Endothelial cell of umbilical vein (primary cell): ENCODE measurements at regions not wholly inside any gene's neighbourhood (a gene's known extent, or its start where the extent isn't known, plus 50 kb on each side); places are given as distances from the start of the nearest gene placed in this dataset.

Experiments
- BruUV-seq: library from RNA; stranded (reverse); fragments of 400-500 nt; replicated peaks from 2 replicates; lab custom pipeline; 2021; lab: Mats Ljungman, UMichigan
- CTCF ChIA-PET: fragments of 300-600, 350-600 bp; sonication (Branson Sonifier 250); formaldehyde crosslinking; loops from one replicate; lab custom pipeline; 2021; ENCODE audit warnings: antibody characterized with exemption, inconsistent platforms; lab: Charles Lee
- POLR2A ChIA-PET: fragments of 300-600, 350-600 bp; sonication (Branson Sonifier 250); formaldehyde crosslinking; loops from one replicate; lab custom pipeline; 2021; ENCODE audit warnings: antibody characterized with exemption, inconsistent platforms; lab: Charles Lee
- DNase-seq: peaks from one replicate; pipeline ENCODE4 v3.0.0-alpha.2; 2011; ENCODE audit warnings: low read depth, low spot score
- FAIRE-seq: peaks from 2 replicates; lab custom pipeline; 2011; peaks lifted over from hg19 to GRCh38; lab: Jason Lieb, UNC
- H2AFZ ChIP-seq: 2 replicates; pipeline ENCODE4 v1.6.0; 2012; ENCODE audit warnings: low read depth, low read length, control low read depth, inconsistent platforms
- H3K27ac ChIP-seq: 2 replicates; pipeline ENCODE4 v1.5.1; 2011; ENCODE audit warnings: low read depth, mild to moderate bottlenecking, control low read depth, low read length, moderate library complexity; ENCODE audit not compliant: insufficient read depth
- H3K27me3 ChIP-seq, 2 experiments: 2 replicates each; pipeline versions ENCODE4 v1.6.0 to v1.6.1; 2011; ENCODE audit warnings: low read length in 2 of 2, mixed read lengths in 1 of 2; ENCODE audit not compliant: control insufficient read depth in 2 of 2, insufficient read depth in 2 of 2
- H3K36me3 ChIP-seq, 2 experiments: 2 replicates in 1 of 2; 3 replicates in 1 of 2; pipeline ENCODE4 v1.5.1; 2011; ENCODE audit warnings: low read length in 2 of 2, mild to moderate bottlenecking in 1 of 2, moderate library complexity in 1 of 2; ENCODE audit not compliant: control insufficient read depth in 2 of 2, insufficient read depth in 2 of 2; ENCODE audit errors: extremely low read depth in 1 of 2
- H3K4me1 ChIP-seq: 3 replicates; pipeline ENCODE4 v1.5.1; 2011; ENCODE audit warnings: mild to moderate bottlenecking, low read length; ENCODE audit not compliant: control insufficient read depth, insufficient read depth; ENCODE audit errors: extremely low read depth
- H3K4me2 ChIP-seq: 2 replicates; pipeline ENCODE4 v1.6.1; 2011; ENCODE audit warnings: low read length, control low read depth, mixed read lengths; ENCODE audit not compliant: insufficient read depth
- H3K4me3 ChIP-seq, 3 experiments: fragments of 200-600 bp in 1 of 3; sonication (generic), shearing (Covaris generic) in 1 of 3; replicated peaks in 1 of 3; 2 replicates each; pipeline ENCODE4 v1.5.1; 2011 to 2016; ENCODE audit warnings: control low read depth in 3 of 3, low read length in 3 of 3, mild to moderate bottlenecking in 2 of 3, inconsistent platforms in 1 of 3, low read depth in 1 of 3, moderate library complexity in 1 of 3; ENCODE audit not compliant: insufficient read depth in 1 of 3
- H3K79me2 ChIP-seq: 2 replicates; pipeline ENCODE4 v1.6.0; 2012; ENCODE audit warnings: low read length, inconsistent platforms; ENCODE audit not compliant: control insufficient read depth, insufficient read depth
- H3K9ac ChIP-seq: replicated peaks from 2 replicates; pipeline ENCODE3; 2011; ENCODE audit warnings: low read length, control low read depth; ENCODE audit not compliant: insufficient read depth; ENCODE audit errors: extremely low read depth
- H3K9me1 ChIP-seq: replicated peaks from 3 replicates; pipeline ENCODE4 v1.6.0; 2011; ENCODE audit warnings: mild to moderate bottlenecking, low read length; ENCODE audit not compliant: control insufficient read depth, insufficient read depth; ENCODE audit errors: extremely low read depth
- H3K9me3 ChIP-seq: replicated peaks from 2 replicates; pipeline ENCODE4 v1.5.1; 2012; ENCODE audit warnings: low read length, inconsistent platforms; ENCODE audit not compliant: control insufficient read depth, insufficient read depth
- H4K20me1 ChIP-seq: replicated peaks from 2 replicates; pipeline ENCODE3; 2011; ENCODE audit warnings: mild to moderate bottlenecking, low read length; ENCODE audit not compliant: control insufficient read depth, insufficient read depth; ENCODE audit errors: extremely low read depth
- EZH2 ChIP-seq: IDR thresholded peaks from 2 replicates; pipeline ENCODE4 v1.6.1; 2012; ENCODE audit warnings: borderline replicate concordance, low read depth, mild to moderate bottlenecking, moderate library complexity, low read length, inconsistent platforms; ENCODE audit not compliant: severe bottlenecking
- FOS ChIP-seq: IDR thresholded peaks from 2 replicates; pipeline ENCODE4 v1.6.1; 2011; ENCODE audit warnings: mild to moderate bottlenecking, low read length, moderate library complexity, borderline replicate concordance; ENCODE audit not compliant: insufficient read depth
- GATA2 ChIP-seq: IDR thresholded peaks from 2 replicates; pipeline ENCODE4 v1.7.0; 2011; ENCODE audit warnings: low read depth, mild to moderate bottlenecking, moderate library complexity, mixed read lengths, low read length; ENCODE audit not compliant: insufficient read length, insufficient read depth
- JUN ChIP-seq: IDR thresholded peaks from 2 replicates; pipeline ENCODE4 v1.6.1; 2011; ENCODE audit warnings: borderline replicate concordance, low read depth; ENCODE audit not compliant: insufficient read length, insufficient read depth
- MAX ChIP-seq: IDR thresholded peaks from 2 replicates; pipeline ENCODE4 v1.6.1; 2011; ENCODE audit not compliant: insufficient read depth, insufficient read length
- MYC ChIP-seq: IDR thresholded peaks from one replicate; pipeline ENCODE4 v1.6.1; 2011; ENCODE audit warnings: mild to moderate bottlenecking, low read depth, low read length
- POLR2A ChIP-seq: IDR thresholded peaks from 2 replicates; pipeline ENCODE4 v1.6.1; 2012; ENCODE audit warnings: low read depth, mild to moderate bottlenecking, control low read depth, low read length
- POLR2AphosphoS5 ChIP-seq: IDR thresholded peaks from 2 replicates; pipeline ENCODE4 v1.6.1; 2012; ENCODE audit warnings: low read depth, mild to moderate bottlenecking, control low read depth, low read length, moderate library complexity; ENCODE audit not compliant: insufficient read depth
- dilution Hi-C: fragments of 300-500 bp; cut with MboI; formaldehyde crosslinking; loops from one replicate; pipeline ENCODE4 v1.15.0; 2019; ENCODE audit warnings: low sequenced_read_pairs; ENCODE audit not compliant: extremely low pct_ligation_motif_present
- intact Hi-C: fragments of 100-400 bp; cut with micrococcal nuclease; formaldehyde crosslinking; loops from one replicate; pipeline ENCODE4 v1.10.0; 2022
- TF ChIP-seq, protein P1 (sequence below), 2 donors: IDR thresholded peaks; 1 replicate in 1 of 2; 2 replicates in 1 of 2; pipeline ENCODE4 v1.5.1; 2011; ENCODE audit warnings: low read length in 2 of 2, mild to moderate bottlenecking in 2 of 2, moderate library complexity in 2 of 2, control low read depth in 1 of 2, inconsistent platforms in 1 of 2, low read depth in 1 of 2; ENCODE audit not compliant: insufficient read depth in 1 of 2; ENCODE audit errors: extremely low read depth in 1 of 2

DNA sequence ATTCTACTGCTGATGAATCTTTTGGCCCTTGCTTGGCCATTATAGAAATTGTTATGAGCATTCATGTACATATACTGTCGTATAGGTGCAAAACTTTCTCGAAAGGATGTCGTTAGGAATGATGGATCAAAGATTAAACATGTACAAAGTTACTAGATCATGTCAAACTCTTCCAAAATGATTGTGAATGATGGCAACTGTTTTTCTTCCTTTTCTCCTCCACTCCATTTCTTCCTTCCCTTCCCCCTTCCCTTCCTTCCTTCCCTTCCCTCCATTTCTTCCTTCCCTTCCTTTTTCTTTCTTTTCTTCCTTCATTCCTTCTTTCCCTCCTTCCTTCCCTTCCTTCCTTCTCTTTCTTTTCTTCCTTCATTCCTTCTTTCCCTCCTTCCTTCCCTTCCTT, 973.9 kb downstream of the CDH11 start:
- Histone ChIP-seq H3K79me2 (no peaks in the 10 kb centered on the region), H3K4me2 (no peak overlapping the region), H2AFZ (no peak overlapping the region), H3K36me3 (no peaks in the 10 kb centered on the region), H3K27ac (no peak overlapping the region), H3K4me3 (no peak overlapping the region), H3K9ac (no peak overlapping the region), H3K4me1 (no peaks in the 10 kb centered on the region), H3K9me1 (no peaks in the 10 kb centered on the region), H3K9me3 (no peaks in the 10 kb centered on the region), H4K20me1 (no peaks in the 10 kb centered on the region), H3K27me3 (no peaks in the 10 kb centered on the region)
- no TSS peak for BruUV-seq
- TF ChIP-seq JUN (no peak), MYC (no peak), POLR2A (no peak), FOS (no peak), GATA2 (no peak), MAX (no peak), EZH2 (no peak), POLR2AphosphoS5 (no peak)
- TF ChIP-seq, protein P1, sequence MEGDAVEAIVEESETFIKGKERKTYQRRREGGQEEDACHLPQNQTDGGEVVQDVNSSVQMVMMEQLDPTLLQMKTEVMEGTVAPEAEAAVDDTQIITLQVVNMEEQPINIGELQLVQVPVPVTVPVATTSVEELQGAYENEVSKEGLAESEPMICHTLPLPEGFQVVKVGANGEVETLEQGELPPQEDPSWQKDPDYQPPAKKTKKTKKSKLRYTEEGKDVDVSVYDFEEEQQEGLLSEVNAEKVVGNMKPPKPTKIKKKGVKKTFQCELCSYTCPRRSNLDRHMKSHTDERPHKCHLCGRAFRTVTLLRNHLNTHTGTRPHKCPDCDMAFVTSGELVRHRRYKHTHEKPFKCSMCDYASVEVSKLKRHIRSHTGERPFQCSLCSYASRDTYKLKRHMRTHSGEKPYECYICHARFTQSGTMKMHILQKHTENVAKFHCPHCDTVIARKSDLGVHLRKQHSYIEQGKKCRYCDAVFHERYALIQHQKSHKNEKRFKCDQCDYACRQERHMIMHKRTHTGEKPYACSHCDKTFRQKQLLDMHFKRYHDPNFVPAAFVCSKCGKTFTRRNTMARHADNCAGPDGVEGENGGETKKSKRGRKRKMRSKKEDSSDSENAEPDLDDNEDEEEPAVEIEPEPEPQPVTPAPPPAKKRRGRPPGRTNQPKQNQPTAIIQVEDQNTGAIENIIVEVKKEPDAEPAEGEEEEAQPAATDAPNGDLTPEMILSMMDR (IDR thresholded peaks at IDR 0.05; ENCODE audit: extremely low read depth in 1 of 2, insufficient read depth in 1 of 2, low read depth in 1 of 2, low read length in 2 of 2): no peak
- no peak for DNase-seq
- CTCF ChIA-PET: no interaction called here
- dilution Hi-C loops (no loop called here), intact Hi-C loops (no loop called here)
- POLR2A ChIA-PET: no interaction called here
- no peak for FAIRE-seq
